NT2/D1 (cell line): ENCODE measurements at regions not wholly inside any gene's neighbourhood (a gene's known extent, or its start where the extent isn't known, plus 50 kb on each side); places are given as distances from the start of the nearest gene placed in this dataset.

Experiments
- SUZ12 ChIP-seq: IDR thresholded peaks from 2 replicates; pipeline ENCODE4 v1.6.1; 2011; ENCODE audit not compliant: insufficient read length, insufficient read depth; ENCODE audit errors: extremely low read depth
- YY1 ChIP-seq: IDR thresholded peaks from 2 replicates; pipeline ENCODE4 v1.6.1; 2011; ENCODE audit not compliant: insufficient read length, insufficient read depth
- ZNF274 ChIP-seq: IDR thresholded peaks from 2 replicates; pipeline ENCODE4 v1.6.1; 2011; ENCODE audit warnings: mild to moderate bottlenecking, low read depth, low read length

DNA sequence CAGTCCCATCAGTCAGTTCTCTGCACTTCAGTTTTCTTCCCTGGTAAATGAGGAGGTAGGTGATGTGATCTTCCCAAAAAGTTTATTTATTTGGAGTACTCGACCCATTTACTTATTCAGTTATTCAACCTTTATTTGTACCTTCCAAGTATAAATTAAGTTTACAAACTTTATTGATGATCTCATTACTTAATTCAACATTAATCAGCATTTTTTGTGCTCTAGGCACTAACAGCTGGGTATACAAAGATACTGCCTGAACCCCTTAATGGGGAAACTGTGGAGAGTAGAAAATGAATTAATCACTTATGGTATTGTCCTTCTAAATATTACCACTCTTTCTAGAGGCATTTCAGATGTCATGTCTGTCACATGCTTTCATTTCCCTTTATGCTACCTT is 293.3 kb downstream of the DLEU7 start:
- no peak for TF ChIP-seq YY1
- TF ChIP-seq ZNF274, result no peak
- no peak for TF ChIP-seq SUZ12
